H9 (cell line): ENCODE measurements at regions not wholly inside any gene's neighbourhood (a gene's known extent, or its start where the extent isn't known, plus 50 kb on each side); places are given as distances from the start of the nearest gene placed in this dataset.

Experiments used
- DNase-seq: peaks from one replicate; pipeline ENCODE4 v3.0.0-alpha.2; 2017
- H2AFZ ChIP-seq: one replicate; pipeline ENCODE4 v1.6.1; 2013; ENCODE audit warnings: mild to moderate bottlenecking, low read length, control low read depth, moderate library complexity
- H2AK5ac ChIP-seq: 2 replicates; pipeline ENCODE4 v1.6.1; 2013; ENCODE audit warnings: low read length, control low read depth, mixed read lengths; ENCODE audit not compliant: insufficient read length
- H2BK120ac ChIP-seq: one replicate; pipeline ENCODE4 v1.6.1; 2013; ENCODE audit warnings: low read depth, mild to moderate bottlenecking, low read length, control low read depth, inconsistent platforms; ENCODE audit not compliant: poor library complexity, severe bottlenecking
- H2BK12ac ChIP-seq: 2 replicates; pipeline ENCODE4 v1.6.1; 2013; ENCODE audit warnings: low read length, control low read depth, mixed read lengths, low read depth; ENCODE audit not compliant: insufficient read length
- H2BK15ac ChIP-seq: 2 replicates; pipeline ENCODE4 v1.6.1; 2013; ENCODE audit warnings: low read depth, low read length, control low read depth
- H2BK20ac ChIP-seq: one replicate; pipeline ENCODE4 v1.6.1; 2013; ENCODE audit warnings: low read depth, mild to moderate bottlenecking, low read length, control low read depth, inconsistent platforms; ENCODE audit not compliant: poor library complexity, severe bottlenecking
- H2BK5ac ChIP-seq: 2 replicates; pipeline ENCODE4 v1.6.1; 2013; ENCODE audit warnings: low read length, control low read depth, mixed read lengths; ENCODE audit not compliant: insufficient read length
- H3K14ac ChIP-seq: 2 replicates; pipeline ENCODE4 v1.6.1; 2013; ENCODE audit warnings: low read length, control low read depth; ENCODE audit not compliant: insufficient read depth
- H3K18ac ChIP-seq: 2 replicates; pipeline ENCODE4 v1.6.1; 2013; ENCODE audit warnings: low read depth, mild to moderate bottlenecking, mixed read lengths, low read length, control low read depth; ENCODE audit not compliant: insufficient read length
- H3K23ac ChIP-seq: 2 replicates; pipeline ENCODE4 v1.6.1; 2013; ENCODE audit warnings: low read length, control low read depth, mixed read lengths, low read depth; ENCODE audit not compliant: insufficient read length
- H3K23me2 ChIP-seq: 2 replicates; pipeline ENCODE4 v1.6.1; 2013; ENCODE audit warnings: low read depth, mild to moderate bottlenecking, mixed read lengths, low read length, control low read depth; ENCODE audit not compliant: insufficient read length, poor library complexity, severe bottlenecking
- H3K27ac ChIP-seq: 2 replicates; pipeline ENCODE4 v1.5.1; 2013; ENCODE audit warnings: low read length, control low read depth, mixed read lengths, low read depth; ENCODE audit not compliant: insufficient read length
- H3K27me3 ChIP-seq: 2 replicates; pipeline ENCODE4 v1.6.1; 2013; ENCODE audit warnings: low read length, control low read depth, inconsistent platforms; ENCODE audit not compliant: insufficient read depth
- H3K4ac ChIP-seq: 2 replicates; pipeline ENCODE4 v1.6.1; 2013; ENCODE audit warnings: low read depth, mild to moderate bottlenecking, control low read depth, inconsistent platforms, low read length, moderate library complexity
- H3K4me1 ChIP-seq: 2 replicates; pipeline ENCODE4 v1.6.1; 2013; ENCODE audit warnings: low read length, control low read depth, inconsistent platforms; ENCODE audit not compliant: insufficient read depth
- H3K4me2 ChIP-seq: 2 replicates; pipeline ENCODE4 v1.6.1; 2013; ENCODE audit warnings: low read length, control low read depth, mixed read lengths; ENCODE audit not compliant: insufficient read length, insufficient read depth
- H3K56ac ChIP-seq: 2 replicates; pipeline ENCODE4 v1.6.1; 2013; ENCODE audit warnings: low read depth, mild to moderate bottlenecking, mixed read lengths, low read length, control low read depth; ENCODE audit not compliant: insufficient read length
- H3K79me1 ChIP-seq: 2 replicates; pipeline ENCODE4 v1.6.1; 2013; ENCODE audit warnings: low read depth, mild to moderate bottlenecking, moderate library complexity, low read length, control low read depth, inconsistent platforms; ENCODE audit not compliant: insufficient read depth, poor library complexity, severe bottlenecking
- H3K79me2 ChIP-seq: 2 replicates; pipeline ENCODE4 v1.6.1; 2013; ENCODE audit warnings: low read length, control low read depth, inconsistent platforms; ENCODE audit not compliant: insufficient read depth
- H3K9ac ChIP-seq: 2 replicates; pipeline ENCODE4 v1.6.1; 2013; ENCODE audit warnings: low read length, control low read depth, mixed read lengths; ENCODE audit not compliant: insufficient read length; ENCODE audit errors: extremely low read depth
- H3K9me3 ChIP-seq: one replicate; pipeline ENCODE4 v1.6.1; 2013; ENCODE audit warnings: low read depth, low read length, inconsistent platforms; ENCODE audit not compliant: control insufficient read depth
- H3T11ph ChIP-seq: one replicate; pipeline ENCODE4 v1.6.1; 2013; ENCODE audit warnings: mild to moderate bottlenecking, low read length, control low read depth, inconsistent platforms
- H4K20me1 ChIP-seq: one replicate; pipeline ENCODE4 v1.6.1; 2013; ENCODE audit not compliant: control insufficient read depth, insufficient read length, insufficient read depth
- H4K5ac ChIP-seq: 2 replicates; pipeline ENCODE4 v1.6.1; 2013; ENCODE audit warnings: low read depth, mild to moderate bottlenecking, mixed read lengths, low read length, control low read depth; ENCODE audit not compliant: insufficient read length
- H4K8ac ChIP-seq: replicated peaks from 2 replicates; pipeline ENCODE4 v1.6.1; 2013; ENCODE audit warnings: low read length, control low read depth, mixed read lengths, low read depth; ENCODE audit not compliant: insufficient read length
- H4K91ac ChIP-seq: 2 replicates; pipeline ENCODE4 v1.6.1; 2013; ENCODE audit warnings: low read depth, mild to moderate bottlenecking, moderate library complexity, mixed read lengths, low read length, control low read depth; ENCODE audit not compliant: insufficient read length
- H3K27ac Mint-ChIP-seq, 3 experiments: 2 replicates in 2 of 3; 3 replicates in 1 of 3; pipeline ENCODE4 v1.8.0; 2020 to 2021; ENCODE audit warnings: mixed read lengths in 3 of 3, mild to moderate bottlenecking in 1 of 3, moderate library complexity in 1 of 3
- H3K27me3 Mint-ChIP-seq: 2 replicates; pipeline ENCODE4 v1.8.0; 2021; ENCODE audit warnings: low read depth, mild to moderate bottlenecking, moderate library complexity, mixed read lengths
- H3K36me3 Mint-ChIP-seq, 3 experiments: 2 replicates in 2 of 3; 3 replicates in 1 of 3; pipeline ENCODE4 v1.8.0; 2020 to 2021; ENCODE audit warnings: low read depth in 3 of 3, mixed read lengths in 3 of 3; ENCODE audit not compliant: insufficient read depth in 1 of 3
- H3K4me1 Mint-ChIP-seq, 2 experiments: 2 replicates each; pipeline ENCODE4 v1.8.0; 2020; ENCODE audit warnings: mixed read lengths in 2 of 2
- H3K4me3 Mint-ChIP-seq, 2 experiments: 2 replicates in 1 of 2; 3 replicates in 1 of 2; pipeline ENCODE4 v1.8.0; 2020 to 2021; ENCODE audit warnings: mild to moderate bottlenecking in 2 of 2, mixed read lengths in 2 of 2, moderate library complexity in 1 of 2
- H3K9me3 Mint-ChIP-seq, 2 experiments: 2 replicates in 1 of 2; 3 replicates in 1 of 2; pipeline ENCODE4 v1.8.0; 2020; ENCODE audit warnings: mild to moderate bottlenecking in 2 of 2, mixed read lengths in 2 of 2, moderate library complexity in 1 of 2
- WGBS: extraction: QIAGEN DNeasy Blood & Tissue Kit; methylation state at CpG from one replicate; pipeline ENCODE4 v1.1.7; 2013; ENCODE audit warnings: missing lambda C conversion rate, low lambda C conversion rate, mixed read lengths; ENCODE audit not compliant: insufficient read length; ENCODE audit errors: extremely low coverage; 5-methylcytosine and 5-hydroxymethylcytosine counted together
- TF ChIP-seq, protein P1 (sequence below): fragments of 200-600 bp; sonication (generic); conservative IDR thresholded peaks from 3 replicates; pipeline ENCODE4 v1.8.0; 2021; ENCODE audit warnings: antibody characterized with exemption, mild to moderate bottlenecking

DNA sequence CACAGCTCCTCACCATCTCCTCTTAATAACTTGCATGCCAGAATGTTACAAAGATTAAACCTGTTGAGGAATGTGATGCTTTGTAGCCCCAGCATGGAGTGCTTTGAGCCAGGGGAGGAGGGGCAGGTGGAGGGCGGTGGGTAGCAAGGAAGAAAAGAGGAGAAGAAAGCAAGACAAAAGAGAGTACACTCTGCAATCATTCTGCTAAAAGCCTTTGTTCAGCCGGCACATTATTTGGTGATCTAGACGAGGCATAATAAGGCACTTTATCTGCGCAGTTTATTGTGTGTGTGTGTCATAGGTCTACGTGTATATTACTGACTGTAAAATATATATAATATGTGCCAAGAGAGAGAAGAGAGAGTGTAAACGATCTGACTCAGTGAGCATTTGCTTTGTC, 139.1 kb downstream of the SOX9 start:
- H3K9me3 Mint-ChIP-seq = peaks cover 4 to 5% of the 10 kb centered on the region in 2 experiments; a peak in 3 of 5 replicates
- no CpG with 5 or more reads among the region's 6 CpGs for WGBS
- Histone ChIP-seq H3K27ac (no peak overlapping the region), H3K9ac (no peak overlapping the region), H2BK20ac (no peak overlapping the region), H3K79me2 (no peaks in the 10 kb centered on the region), H3K18ac (no peak overlapping the region), H2BK5ac (no peak overlapping the region), H4K8ac (no peak overlapping the region), H3K56ac (no peak overlapping the region), H4K91ac (no peak overlapping the region), H3K23me2 (no peaks in the 10 kb centered on the region), H3K79me1 (no peaks in the 10 kb centered on the region), H3K9me3 (no peaks in the 10 kb centered on the region), H2AK5ac (no peak overlapping the region), H3K4me2 (no peak overlapping the region), H3K23ac (no peak overlapping the region), H2AFZ (no peak overlapping the region), H4K5ac (no peak overlapping the region), H3K14ac (no peak overlapping the region), H3K27me3 (no peaks in the 10 kb centered on the region), H3K4me1 (no peaks in the 10 kb centered on the region), H2BK12ac (no peak overlapping the region), H4K20me1 (no peaks in the 10 kb centered on the region), H2BK15ac (no peak overlapping the region), H3K4ac (no peak overlapping the region), H3T11ph (no peak overlapping the region), H2BK120ac (no peak overlapping the region)
- TF ChIP-seq, protein P1, sequence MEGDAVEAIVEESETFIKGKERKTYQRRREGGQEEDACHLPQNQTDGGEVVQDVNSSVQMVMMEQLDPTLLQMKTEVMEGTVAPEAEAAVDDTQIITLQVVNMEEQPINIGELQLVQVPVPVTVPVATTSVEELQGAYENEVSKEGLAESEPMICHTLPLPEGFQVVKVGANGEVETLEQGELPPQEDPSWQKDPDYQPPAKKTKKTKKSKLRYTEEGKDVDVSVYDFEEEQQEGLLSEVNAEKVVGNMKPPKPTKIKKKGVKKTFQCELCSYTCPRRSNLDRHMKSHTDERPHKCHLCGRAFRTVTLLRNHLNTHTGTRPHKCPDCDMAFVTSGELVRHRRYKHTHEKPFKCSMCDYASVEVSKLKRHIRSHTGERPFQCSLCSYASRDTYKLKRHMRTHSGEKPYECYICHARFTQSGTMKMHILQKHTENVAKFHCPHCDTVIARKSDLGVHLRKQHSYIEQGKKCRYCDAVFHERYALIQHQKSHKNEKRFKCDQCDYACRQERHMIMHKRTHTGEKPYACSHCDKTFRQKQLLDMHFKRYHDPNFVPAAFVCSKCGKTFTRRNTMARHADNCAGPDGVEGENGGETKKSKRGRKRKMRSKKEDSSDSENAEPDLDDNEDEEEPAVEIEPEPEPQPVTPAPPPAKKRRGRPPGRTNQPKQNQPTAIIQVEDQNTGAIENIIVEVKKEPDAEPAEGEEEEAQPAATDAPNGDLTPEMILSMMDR = no peak
- peaks cover 0 to 5% (median 0%) of the 10 kb centered on the region in 3 experiments; a peak in 2 of 7 replicates for H3K36me3 Mint-ChIP-seq
- DNase-seq = no peak
- H3K27me3 Mint-ChIP-seq = peaks cover 1% of the 10 kb centered on the region; the same call in 1 of the 2 replicates
- peaks cover 7 to 11% of the 10 kb centered on the region in 2 experiments for H3K4me1 Mint-ChIP-seq
- no peak overlapping the region for H3K27ac Mint-ChIP-seq
- no peak overlapping the region for H3K4me3 Mint-ChIP-seq
